H1 (cell line): ENCODE measurements at regions not wholly inside any gene's neighbourhood (a gene's known extent, or its start where the extent isn't known, plus 50 kb on each side); places are given as distances from the start of the nearest gene placed in this dataset.

Experiments used
- CTCF ChIA-PET: fragments of 300-600 bp; sonication (Branson Sonifier 250); formaldehyde crosslinking; loops from one replicate; lab custom pipeline; 2021; ENCODE audit not compliant: partially characterized antibody; lab: Charles Lee
- POLR2A ChIA-PET: fragments of 300-600 bp; sonication (Branson Sonifier 250); formaldehyde crosslinking; loops from one replicate; lab custom pipeline; 2021; ENCODE audit warnings: inconsistent platforms; ENCODE audit not compliant: partially characterized antibody; lab: Charles Lee
- DNase-seq, 2 experiments: peaks; one replicate each; pipeline versions ENCODE4 v3.0.0 to v3.0.0-alpha.2; 2010 to 2022; ENCODE audit warnings: low spot score in 2 of 2, low read depth in 1 of 2, mixed read lengths in 1 of 2
- FAIRE-seq: peaks from 2 replicates; lab custom pipeline; 2011; peaks lifted over from hg19 to GRCh38; lab: Jason Lieb, UNC
- H2AFZ ChIP-seq: 2 replicates; pipeline ENCODE4 v1.8.1; 2012; ENCODE audit warnings: low read length, inconsistent platforms
- H2AK5ac ChIP-seq: 2 replicates; pipeline ENCODE4 v1.6.1; 2013; ENCODE audit warnings: low read depth, low read length
- H2BK120ac ChIP-seq: replicated peaks from 2 replicates; pipeline ENCODE3; 2013; ENCODE audit warnings: low read depth, low read length, inconsistent platforms
- H2BK12ac ChIP-seq: 2 replicates; pipeline ENCODE4 v1.6.1; 2013; ENCODE audit warnings: low read depth, low read length
- H2BK15ac ChIP-seq: 2 replicates; pipeline ENCODE4 v1.6.1; 2013; ENCODE audit warnings: low read length
- H2BK20ac ChIP-seq: 2 replicates; pipeline ENCODE4 v1.6.1; 2013; ENCODE audit warnings: low read length
- H2BK5ac ChIP-seq: 2 replicates; pipeline ENCODE4 v1.6.1; 2013; ENCODE audit warnings: low read depth, low read length
- H3K14ac ChIP-seq: 2 replicates; pipeline ENCODE4 v1.6.1; 2013; ENCODE audit warnings: inconsistent platforms; ENCODE audit not compliant: insufficient read length
- H3K18ac ChIP-seq: 2 replicates; pipeline ENCODE4 v1.6.1; 2013; ENCODE audit warnings: low read length; ENCODE audit errors: extremely low read depth
- H3K23ac ChIP-seq: 2 replicates; pipeline ENCODE4 v1.6.1; 2013; ENCODE audit warnings: inconsistent platforms; ENCODE audit not compliant: insufficient read length
- H3K23me2 ChIP-seq: 2 replicates; pipeline ENCODE4 v1.6.1; 2013; ENCODE audit warnings: low read depth, low read length
- H3K27ac ChIP-seq: 2 replicates; pipeline ENCODE4 v1.6.1; 2011; ENCODE audit warnings: low read depth, low read length, inconsistent platforms
- H3K27me3 ChIP-seq, 4 experiments: replicated peaks in 1 of 4; 1 replicate in 1 of 4; 2 replicates in 3 of 4; pipeline versions ENCODE4 v1.6.1 to v1.8.1; 2011 to 2013; ENCODE audit warnings: low read length in 3 of 4, mild to moderate bottlenecking in 3 of 4, inconsistent platforms in 2 of 4, mixed read lengths in 2 of 4, moderate library complexity in 1 of 4; ENCODE audit not compliant: control insufficient read depth in 3 of 4, insufficient read depth in 3 of 4; ENCODE audit errors: extremely low read depth in 1 of 4
- H3K36me3 ChIP-seq, 4 experiments: 2 replicates each; pipeline versions ENCODE4 v1.6.1 to v1.8.1; 2011 to 2013; ENCODE audit warnings: mild to moderate bottlenecking in 4 of 4, low read length in 3 of 4, moderate library complexity in 2 of 4, control low read depth in 1 of 4, inconsistent platforms in 1 of 4; ENCODE audit not compliant: insufficient read depth in 4 of 4, control insufficient read depth in 2 of 4
- H3K4ac ChIP-seq: replicated peaks from 2 replicates; pipeline ENCODE3; 2013; ENCODE audit warnings: low read length, low read depth, mixed read lengths, inconsistent platforms; ENCODE audit not compliant: insufficient read length
- H3K4me1 ChIP-seq, 4 experiments: replicated peaks in 1 of 4; 1 replicate in 1 of 4; 2 replicates in 3 of 4; pipeline versions ENCODE4 v1.6.1 to v1.8.1; 2011 to 2013; ENCODE audit warnings: low read length in 3 of 4, inconsistent platforms in 2 of 4, mixed read lengths in 1 of 4; ENCODE audit not compliant: insufficient read depth in 4 of 4, control insufficient read depth in 3 of 4
- H3K4me2 ChIP-seq, 2 experiments: 2 replicates each; pipeline versions ENCODE4 v1.6.1 to v1.8.1; 2011 to 2013; ENCODE audit warnings: low read depth in 2 of 2, low read length in 2 of 2, control low read depth in 1 of 2, inconsistent platforms in 1 of 2, mild to moderate bottlenecking in 1 of 2; ENCODE audit not compliant: insufficient read depth in 1 of 2
- H3K4me3 ChIP-seq, 4 experiments: fragments of 200-600, 300-600 bp in 1 of 4; sonication (generic), shearing (Covaris generic), sonication (Bioruptor Twin) in 1 of 4; 2 replicates each; pipeline versions ENCODE4 v1.5.1 to v1.8.1; 2011 to 2016; ENCODE audit warnings: low read length in 4 of 4, low read depth in 3 of 4, control low read depth in 2 of 4, inconsistent platforms in 2 of 4, mild to moderate bottlenecking in 2 of 4, mixed read lengths in 1 of 4, moderate library complexity in 1 of 4; ENCODE audit not compliant: insufficient read depth in 2 of 4; ENCODE audit errors: extremely low read depth in 1 of 4
- H3K56ac ChIP-seq: replicated peaks from 2 replicates; pipeline ENCODE3; 2013; ENCODE audit warnings: low read depth, mild to moderate bottlenecking, mixed read lengths, low read length, inconsistent platforms; ENCODE audit not compliant: insufficient read length
- H3K79me1 ChIP-seq: 2 replicates; pipeline ENCODE4 v1.6.1; 2013; ENCODE audit warnings: low read depth, low read length, control low read depth
- H3K79me2 ChIP-seq, 2 experiments: 2 replicates each; pipeline versions ENCODE4 v1.6.1 to v1.8.1; 2012 to 2013; ENCODE audit warnings: low read length in 2 of 2, mild to moderate bottlenecking in 2 of 2, inconsistent platforms in 1 of 2; ENCODE audit not compliant: insufficient read depth in 2 of 2, control insufficient read depth in 1 of 2
- H3K9ac ChIP-seq, 4 experiments: replicated peaks in 1 of 4; 1 replicate in 1 of 4; 2 replicates in 3 of 4; pipeline versions ENCODE4 v1.6.1 to v1.8.1; 2011 to 2013; ENCODE audit warnings: low read depth in 3 of 4, low read length in 3 of 4, control low read depth in 2 of 4, mild to moderate bottlenecking in 2 of 4, moderate library complexity in 2 of 4, inconsistent platforms in 1 of 4; ENCODE audit errors: extremely low read depth in 1 of 4
- H3K9me3 ChIP-seq, 2 experiments: 2 replicates each; pipeline versions ENCODE4 v1.6.1 to v1.8.1; 2012 to 2013; ENCODE audit warnings: mild to moderate bottlenecking in 2 of 2, moderate library complexity in 2 of 2, control low read depth in 1 of 2, inconsistent platforms in 1 of 2, low read depth in 1 of 2, low read length in 1 of 2, mixed read lengths in 1 of 2; ENCODE audit not compliant: insufficient read depth in 2 of 2
- H4K20me1 ChIP-seq, 2 experiments: replicated peaks in 1 of 2; 2 replicates each; pipeline versions ENCODE3 to v1.8.1; 2011 to 2013; ENCODE audit warnings: inconsistent platforms in 2 of 2, low read length in 2 of 2, mild to moderate bottlenecking in 1 of 2; ENCODE audit not compliant: insufficient read depth in 2 of 2, control insufficient read depth in 1 of 2
- H4K5ac ChIP-seq: 2 replicates; pipeline ENCODE4 v1.6.1; 2013; ENCODE audit warnings: low read length, low read depth, mixed read lengths, inconsistent platforms; ENCODE audit not compliant: insufficient read length
- H4K8ac ChIP-seq: 2 replicates; pipeline ENCODE4 v1.8.0; 2013; ENCODE audit warnings: mild to moderate bottlenecking, moderate library complexity, low read length, inconsistent platforms; ENCODE audit not compliant: insufficient read depth; ENCODE audit errors: extremely low read depth
- H4K91ac ChIP-seq: replicated peaks from 2 replicates; pipeline ENCODE3; 2013; ENCODE audit warnings: low read length, mixed read lengths, inconsistent platforms; ENCODE audit not compliant: insufficient read length
- ATF2 ChIP-seq: IDR thresholded peaks from 2 replicates; pipeline ENCODE4 v1.6.1; 2012; ENCODE audit warnings: low read length, inconsistent platforms
- BACH1 ChIP-seq: IDR thresholded peaks from 2 replicates; pipeline ENCODE4 v1.6.1; 2012; ENCODE audit warnings: low read length, improper control_type of control experiment
- BRCA1 ChIP-seq: IDR thresholded peaks from 2 replicates; pipeline ENCODE4 v1.6.1; 2012; ENCODE audit warnings: low read depth, low read length, improper control_type of control experiment
- CBX8 ChIP-seq: fragments of 300-800, 300-1000 bp; sonication (generic); IDR thresholded peaks from 2 replicates; pipeline ENCODE4 v1.7.1; 2016; ENCODE audit warnings: low read depth, low read length, borderline replicate concordance
- CHD1 ChIP-seq: IDR thresholded peaks from 2 replicates; pipeline ENCODE4 v1.6.1; 2012; ENCODE audit warnings: low read depth, low read length, improper control_type of control experiment
- CHD2 ChIP-seq: IDR thresholded peaks from 2 replicates; pipeline ENCODE4 v1.6.1; 2012; ENCODE audit warnings: low read length, improper control_type of control experiment
- GABPA ChIP-seq: IDR thresholded peaks from 2 replicates; pipeline ENCODE4 v1.6.1; 2011; ENCODE audit warnings: mild to moderate bottlenecking, low read length, moderate library complexity, borderline replicate concordance; ENCODE audit not compliant: insufficient read depth
- MAFK ChIP-seq: IDR thresholded peaks from 2 replicates; pipeline ENCODE4 v1.6.1; 2012; ENCODE audit warnings: low read depth, mild to moderate bottlenecking, improper control_type of control experiment, low read length
- NANOG ChIP-seq: IDR thresholded peaks from 2 replicates; pipeline ENCODE4 v1.6.1; 2011; ENCODE audit warnings: low read length, low read depth, mild to moderate bottlenecking, inconsistent platforms; ENCODE audit not compliant: insufficient read depth, poor library complexity, severe bottlenecking
- SRF ChIP-seq: IDR thresholded peaks from 2 replicates; pipeline ENCODE4 v1.6.1; 2011; ENCODE audit warnings: mild to moderate bottlenecking, low read depth, low read length, moderate library complexity
- TCF12 ChIP-seq: IDR thresholded peaks from 2 replicates; pipeline ENCODE4 v1.6.1; 2011; ENCODE audit warnings: low read depth, mild to moderate bottlenecking, low read length
- YY1 ChIP-seq: IDR thresholded peaks from 2 replicates; pipeline ENCODE4 v1.6.1; 2011; ENCODE audit warnings: low read depth, mild to moderate bottlenecking, low read length
- WGBS, 2 experiments: shearing (Covaris generic) in 1 of 2; methylation state at CpG; one replicate each; pipeline versions ENCODE4 v1.1.6 to v1.1.7; 2013 to 2015; ENCODE audit warnings: low lambda C conversion rate in 2 of 2, mixed read lengths in 2 of 2, inconsistent platforms in 1 of 2, low coverage in 1 of 2, missing lambda C conversion rate in 1 of 2; ENCODE audit not compliant: insufficient replicate concordance in 2 of 2, insufficient coverage in 1 of 2, insufficient read length in 1 of 2; ENCODE audit errors: extremely low coverage in 1 of 2, missing lambda C conversion rate in 1 of 2; 5-methylcytosine and 5-hydroxymethylcytosine counted together

DNA sequence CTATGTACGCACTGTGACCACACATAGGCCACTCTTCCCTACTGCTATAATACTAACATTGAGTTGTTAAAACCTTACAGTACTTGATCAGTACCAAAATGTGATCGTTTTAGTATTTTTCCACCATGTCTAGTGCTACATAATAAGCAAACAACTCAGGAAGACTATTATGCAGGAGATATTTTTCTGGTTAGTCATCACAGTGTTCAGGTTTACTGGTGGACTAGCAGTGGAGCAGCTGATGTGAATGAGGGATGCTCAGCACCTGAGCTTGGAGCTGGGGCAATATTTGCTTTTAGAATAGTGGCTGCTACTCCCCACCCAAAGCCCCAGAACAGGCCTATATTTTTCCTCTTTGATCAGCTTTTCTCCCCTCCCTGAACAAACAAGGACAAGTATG is 513.1 kb downstream of the KCNH5 start:
- H2BK5ac ChIP-seq = no peak overlapping the region
- no peaks in the 10 kb centered on the region for H3K4me1 ChIP-seq
- no peaks in the 10 kb centered on the region for H4K20me1 ChIP-seq
- no peak overlapping the region for H4K5ac ChIP-seq
- H3K4me3 ChIP-seq = no peak overlapping the region
- no peaks in the 10 kb centered on the region for H3K9me3 ChIP-seq
- H2AFZ ChIP-seq = no peak overlapping the region
- H2BK120ac ChIP-seq = no peak overlapping the region
- H3K4me2 ChIP-seq = no peak overlapping the region
- no peak overlapping the region for H4K91ac ChIP-seq
- no peak overlapping the region for H3K4ac ChIP-seq
- H2BK12ac ChIP-seq = no peak overlapping the region
- no peak overlapping the region for H2BK20ac ChIP-seq
- H3K27ac ChIP-seq = no peak overlapping the region
- no peak overlapping the region for H3K9ac ChIP-seq
- H3K79me1 ChIP-seq = no peaks in the 10 kb centered on the region
- FAIRE-seq = no peak
- CTCF ChIA-PET = interaction anchor here (1.3 kb wide), 1 partner anchor 15 kb away, joined by 3 read pairs; no protein-coding TSS in a partner anchor
- H3K36me3 ChIP-seq = no peaks in the 10 kb centered on the region
- no peak overlapping the region for H3K14ac ChIP-seq
- no peaks in the 10 kb centered on the region for H3K79me2 ChIP-seq
- no peak overlapping the region for H4K8ac ChIP-seq
- no peak overlapping the region for H2AK5ac ChIP-seq
- H3K27me3 ChIP-seq = no peaks in the 10 kb centered on the region
- no peak overlapping the region for H3K18ac ChIP-seq
- POLR2A ChIA-PET = no interaction called here
- DNase-seq = no peak
- no peak overlapping the region for H3K23ac ChIP-seq
- WGBS, 2 experiments = 85% methylated on average over 2 of the region's 2 CpGs; no CpG with 5 or more reads in 1 of the 2 experiments
- TF ChIP-seq CHD1 (no peak), BRCA1 (no peak), ATF2 (no peak), NANOG (no peak), YY1 (no peak), TCF12 (no peak), CBX8 (no peak), MAFK (no peak), SRF (no peak), BACH1 (no peak), CHD2 (no peak), GABPA (no peak)
- no peaks in the 10 kb centered on the region for H3K23me2 ChIP-seq
- H2BK15ac ChIP-seq = no peak overlapping the region
- no peak overlapping the region for H3K56ac ChIP-seq
